PFSK-1 (cell line): ENCODE measurements at regions not wholly inside any gene's neighbourhood (a gene's known extent, or its start where the extent isn't known, plus 50 kb on each side); places are given as distances from the start of the nearest gene placed in this dataset.

ENCODE experiments used
- POLR2AphosphoS5 ChIP-seq: IDR thresholded peaks from 2 replicates; pipeline ENCODE4 v1.6.1; 2012; ENCODE audit warnings: low read depth, mild to moderate bottlenecking, control low read depth, low read length, moderate library complexity
- TAF1 ChIP-seq: IDR thresholded peaks from 2 replicates; pipeline ENCODE4 v1.6.1; 2012; ENCODE audit warnings: low read length, control low read depth, borderline replicate concordance; ENCODE audit not compliant: insufficient read depth

GRCh38 chr4:34187056-34187455 lies 2057.3 kb downstream of the ARAP2 start:
- TF ChIP-seq TAF1: no peak
- TF ChIP-seq POLR2AphosphoS5: no peak
